ENCODE measurements at regions not wholly inside any gene's neighbourhood (a gene's known extent, or its start where the extent isn't known, plus 50 kb on each side); places are given as distances from the start of the nearest gene placed in this dataset.

DNA sequence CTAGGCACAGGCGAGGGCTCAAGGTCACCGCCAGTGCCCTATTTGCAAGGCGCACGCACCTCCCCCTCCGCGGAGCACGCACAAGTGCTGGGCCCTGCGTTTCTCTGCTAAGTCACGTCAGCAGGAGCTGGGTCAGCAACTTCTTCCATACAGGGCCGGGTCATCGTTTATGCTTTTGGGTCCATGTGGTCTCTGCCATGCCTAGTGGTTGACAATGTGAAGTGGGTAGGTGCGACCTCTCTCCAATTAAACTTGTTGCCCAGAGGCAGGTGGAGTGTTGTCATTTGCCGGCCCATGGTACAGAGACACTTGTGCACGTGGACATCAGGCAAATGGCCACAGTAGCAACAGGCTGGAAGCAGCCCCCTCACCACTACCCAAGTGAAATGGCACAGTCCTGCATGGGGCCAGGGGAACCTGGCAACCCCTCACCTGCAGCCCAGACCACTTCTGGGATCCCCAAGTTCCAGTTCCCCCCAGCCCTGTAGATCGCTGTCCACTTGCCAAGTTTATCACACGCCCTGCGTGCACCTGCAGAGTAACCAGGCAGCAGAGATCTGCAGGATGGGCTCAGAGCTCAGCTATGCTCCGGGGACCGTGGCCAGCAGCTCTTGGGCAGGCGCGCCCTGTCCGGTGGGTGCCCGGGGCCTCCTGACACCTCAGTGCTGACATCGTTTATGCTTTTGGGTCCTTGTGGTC lies 86.1 kb upstream of the PPP2R2D start:
- Histone ChIP-seq H3K27me3 (replicated peaks; ENCODE audit: control insufficient read depth, insufficient read depth, low read length) (no peaks in the 10 kb centered on the region), H3K4me3 (replicated peaks; ENCODE audit: low read depth, low read length) (no peak overlapping the region), H3K36me3 (ENCODE audit: control insufficient read depth, insufficient read depth, low read length) (no peaks in the 10 kb centered on the region)
- TF ChIP-seq, protein P1, sequence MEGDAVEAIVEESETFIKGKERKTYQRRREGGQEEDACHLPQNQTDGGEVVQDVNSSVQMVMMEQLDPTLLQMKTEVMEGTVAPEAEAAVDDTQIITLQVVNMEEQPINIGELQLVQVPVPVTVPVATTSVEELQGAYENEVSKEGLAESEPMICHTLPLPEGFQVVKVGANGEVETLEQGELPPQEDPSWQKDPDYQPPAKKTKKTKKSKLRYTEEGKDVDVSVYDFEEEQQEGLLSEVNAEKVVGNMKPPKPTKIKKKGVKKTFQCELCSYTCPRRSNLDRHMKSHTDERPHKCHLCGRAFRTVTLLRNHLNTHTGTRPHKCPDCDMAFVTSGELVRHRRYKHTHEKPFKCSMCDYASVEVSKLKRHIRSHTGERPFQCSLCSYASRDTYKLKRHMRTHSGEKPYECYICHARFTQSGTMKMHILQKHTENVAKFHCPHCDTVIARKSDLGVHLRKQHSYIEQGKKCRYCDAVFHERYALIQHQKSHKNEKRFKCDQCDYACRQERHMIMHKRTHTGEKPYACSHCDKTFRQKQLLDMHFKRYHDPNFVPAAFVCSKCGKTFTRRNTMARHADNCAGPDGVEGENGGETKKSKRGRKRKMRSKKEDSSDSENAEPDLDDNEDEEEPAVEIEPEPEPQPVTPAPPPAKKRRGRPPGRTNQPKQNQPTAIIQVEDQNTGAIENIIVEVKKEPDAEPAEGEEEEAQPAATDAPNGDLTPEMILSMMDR (IDR thresholded peaks at IDR 0.05; ENCODE audit: insufficient read depth, low read length, poor library complexity, severe bottlenecking) = no peak
- DNase-seq (ENCODE audit: extremely low read depth, insufficient read length) = no peak

DNA sequence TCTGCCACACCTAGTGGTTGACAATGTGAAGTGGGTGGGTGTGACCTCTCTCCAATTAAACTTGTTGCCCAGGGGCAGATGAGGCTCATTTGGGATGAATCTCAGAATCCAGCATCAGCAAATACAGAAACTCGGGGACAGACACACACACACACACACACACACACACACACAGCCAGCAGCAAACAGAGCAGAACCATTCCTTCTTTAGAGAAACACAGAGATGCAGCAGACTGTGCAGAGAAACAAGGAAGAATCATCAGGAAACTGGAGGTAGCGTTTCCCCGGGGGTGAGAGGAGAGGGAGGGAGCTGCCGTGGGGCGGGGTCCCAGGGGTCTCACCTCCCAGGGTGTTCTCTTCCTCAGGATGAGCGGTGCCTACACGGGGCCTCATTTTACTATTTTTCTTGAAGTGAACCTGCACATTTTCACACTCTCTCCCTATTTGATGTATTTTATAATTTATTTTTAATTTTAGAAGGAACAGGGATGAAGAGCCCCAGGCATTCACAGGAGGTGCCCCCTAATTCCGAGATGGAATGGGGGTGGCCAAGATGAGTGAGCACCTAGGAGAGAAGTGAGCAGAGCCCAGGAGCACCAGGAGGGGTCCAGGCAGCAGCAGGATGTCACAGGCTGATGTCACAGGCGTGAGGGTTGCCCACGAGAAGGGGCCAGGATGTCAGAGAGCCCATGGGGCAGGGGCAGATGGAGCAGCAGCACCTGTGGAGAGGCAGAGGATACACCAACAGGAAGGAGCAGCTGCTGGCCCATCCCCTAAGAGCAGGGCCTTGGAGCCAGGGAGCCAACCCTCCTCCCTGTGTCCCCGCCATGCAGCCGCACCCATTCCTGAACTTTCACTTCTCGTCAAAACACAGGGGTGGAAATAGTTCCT lies 85.3 kb upstream of the PPP2R2D start:
- Histone ChIP-seq H3K36me3 (ENCODE audit: control insufficient read depth, insufficient read depth, low read length) (no peaks in the 10 kb centered on the region), H3K27me3 (replicated peaks; ENCODE audit: control insufficient read depth, insufficient read depth, low read length) (no peaks in the 10 kb centered on the region), H3K4me3 (replicated peaks; ENCODE audit: low read depth, low read length) (no peak overlapping the region)
- TF ChIP-seq, protein P1 (IDR thresholded peaks at IDR 0.05; ENCODE audit: insufficient read depth, low read length, poor library complexity, severe bottlenecking) = no peak
- no peak for DNase-seq (ENCODE audit: extremely low read depth, insufficient read length)

DNA sequence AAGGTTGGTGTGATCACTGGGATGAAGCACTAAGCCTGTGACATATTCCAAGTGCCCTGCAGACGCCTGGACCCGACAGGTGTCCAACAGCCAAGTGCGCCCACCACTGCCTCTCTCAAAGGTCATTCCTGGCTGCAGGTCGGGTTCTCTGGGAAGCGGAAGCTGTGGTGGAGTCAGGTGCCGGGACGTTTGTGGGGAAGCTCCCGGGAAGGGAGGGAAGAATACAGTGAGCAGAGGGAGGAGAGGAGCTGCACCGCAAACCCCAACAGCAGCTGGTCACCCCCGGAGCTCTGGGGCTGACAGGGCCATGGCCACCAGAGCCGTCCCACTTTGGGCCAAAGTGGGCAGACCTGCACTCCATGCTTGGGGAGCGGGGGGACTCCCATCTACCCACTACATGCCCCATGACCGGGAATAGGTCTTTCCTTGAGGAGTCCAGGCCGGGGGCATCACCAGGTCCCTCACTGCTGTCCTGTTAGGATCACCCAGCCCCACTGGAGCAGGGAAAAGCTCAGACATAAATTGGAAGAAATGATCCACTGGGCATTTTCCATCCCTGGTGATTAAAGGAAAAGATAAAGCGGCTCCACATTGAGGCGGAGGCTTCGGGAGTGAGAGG lies 84.5 kb upstream of the PPP2R2D start:
- DNase-seq (ENCODE audit: extremely low read depth, insufficient read length) = no peak
- no peaks in the 10 kb centered on the region for H3K36me3 ChIP-seq (ENCODE audit: control insufficient read depth, insufficient read depth, low read length)
- no peak overlapping the region for H3K4me3 ChIP-seq (replicated peaks; ENCODE audit: low read depth, low read length)
- TF ChIP-seq, protein P1 (IDR thresholded peaks at IDR 0.05; ENCODE audit: insufficient read depth, low read length, poor library complexity, severe bottlenecking) = no peak
- no peaks in the 10 kb centered on the region for H3K27me3 ChIP-seq (replicated peaks; ENCODE audit: control insufficient read depth, insufficient read depth, low read length)

GRCh38 chr10:131816941-131817700 lies 83.7 kb upstream of the PPP2R2D start:
- H3K4me3 ChIP-seq (replicated peaks; ENCODE audit: low read depth, low read length) = no peak overlapping the region
- H3K27me3 ChIP-seq (replicated peaks; ENCODE audit: control insufficient read depth, insufficient read depth, low read length) = no peaks in the 10 kb centered on the region
- TF ChIP-seq, protein P1 (IDR thresholded peaks at IDR 0.05; ENCODE audit: insufficient read depth, low read length, poor library complexity, severe bottlenecking) = no peak
- no peaks in the 10 kb centered on the region for H3K36me3 ChIP-seq (ENCODE audit: control insufficient read depth, insufficient read depth, low read length)
- DNase-seq (ENCODE audit: extremely low read depth, insufficient read length) = no peak

DNA sequence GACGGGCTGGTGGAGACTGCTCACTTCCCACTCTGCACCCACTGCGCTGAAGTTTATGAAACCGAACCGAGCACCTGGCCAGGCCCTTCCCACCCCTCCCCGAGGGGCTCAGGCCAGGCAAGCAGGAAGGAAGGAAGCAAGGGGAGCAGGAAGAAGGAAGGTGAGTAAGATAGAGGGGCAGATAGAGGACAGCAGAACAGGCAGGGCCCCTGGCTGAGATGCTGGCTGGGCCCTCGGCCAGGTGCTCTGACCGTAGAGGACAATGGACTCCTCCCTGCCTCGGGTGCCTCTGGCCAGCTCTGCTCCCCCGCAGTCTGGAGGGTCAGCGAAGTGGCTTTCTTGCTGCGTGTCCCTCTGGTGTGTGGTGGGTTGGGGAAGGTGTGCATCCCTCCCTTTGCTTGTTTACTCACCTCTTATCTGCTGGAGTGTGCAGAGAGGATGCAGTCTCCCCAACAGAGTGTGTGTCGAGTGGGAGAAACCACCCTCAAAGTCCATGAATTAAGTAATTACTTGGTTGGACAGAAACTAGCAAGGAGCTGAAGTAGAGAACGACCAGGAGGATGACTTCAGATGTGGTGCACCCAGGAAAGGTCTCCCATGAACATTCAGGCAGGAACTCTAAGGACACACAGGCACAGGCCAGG lies 82.8 kb upstream of the PPP2R2D start:
- Histone ChIP-seq H3K4me3 (replicated peaks; ENCODE audit: low read depth, low read length) (no peak overlapping the region), H3K36me3 (ENCODE audit: control insufficient read depth, insufficient read depth, low read length) (no peaks in the 10 kb centered on the region), H3K27me3 (replicated peaks; ENCODE audit: control insufficient read depth, insufficient read depth, low read length) (no peaks in the 10 kb centered on the region)
- no peak for DNase-seq (ENCODE audit: extremely low read depth, insufficient read length)
- TF ChIP-seq, protein P1 (IDR thresholded peaks at IDR 0.05; ENCODE audit: insufficient read depth, low read length, poor library complexity, severe bottlenecking) = no peak

Data from GM06990 (cell line).